ENCODE measurements at regions not wholly inside any gene's neighbourhood (a gene's known extent, or its start where the extent isn't known, plus 50 kb on each side); places are given as distances from the start of the nearest gene placed in this dataset.

GRCh38 chr4:126404549-126404948 lies 1089.8 kb downstream of the FAT4 start:
- TF ChIP-seq ZNF274 (IDR thresholded peaks at IDR 0.05; ENCODE audit: low read depth, low read length) (no peak), SUZ12 (IDR thresholded peaks at IDR 0.05; ENCODE audit: extremely low read depth, insufficient read depth, insufficient read length) (no peak), YY1 (IDR thresholded peaks at IDR 0.05; ENCODE audit: insufficient read depth, insufficient read length) (no peak)
